Activated CD4-positive, CD25-positive, alpha-beta regulatory T cell treated with anti-CD3 and anti-CD28 coated beads, Interleukin-2, amount 50 U/mL, for 72 hours (primary cell): ENCODE measurements at regions not wholly inside any gene's neighbourhood (a gene's known extent, or its start where the extent isn't known, plus 50 kb on each side); places are given as distances from the start of the nearest gene placed in this dataset.

Source experiments
- DNase-seq: peaks from one replicate; pipeline ENCODE4 v3.0.0; 2021

DNA sequence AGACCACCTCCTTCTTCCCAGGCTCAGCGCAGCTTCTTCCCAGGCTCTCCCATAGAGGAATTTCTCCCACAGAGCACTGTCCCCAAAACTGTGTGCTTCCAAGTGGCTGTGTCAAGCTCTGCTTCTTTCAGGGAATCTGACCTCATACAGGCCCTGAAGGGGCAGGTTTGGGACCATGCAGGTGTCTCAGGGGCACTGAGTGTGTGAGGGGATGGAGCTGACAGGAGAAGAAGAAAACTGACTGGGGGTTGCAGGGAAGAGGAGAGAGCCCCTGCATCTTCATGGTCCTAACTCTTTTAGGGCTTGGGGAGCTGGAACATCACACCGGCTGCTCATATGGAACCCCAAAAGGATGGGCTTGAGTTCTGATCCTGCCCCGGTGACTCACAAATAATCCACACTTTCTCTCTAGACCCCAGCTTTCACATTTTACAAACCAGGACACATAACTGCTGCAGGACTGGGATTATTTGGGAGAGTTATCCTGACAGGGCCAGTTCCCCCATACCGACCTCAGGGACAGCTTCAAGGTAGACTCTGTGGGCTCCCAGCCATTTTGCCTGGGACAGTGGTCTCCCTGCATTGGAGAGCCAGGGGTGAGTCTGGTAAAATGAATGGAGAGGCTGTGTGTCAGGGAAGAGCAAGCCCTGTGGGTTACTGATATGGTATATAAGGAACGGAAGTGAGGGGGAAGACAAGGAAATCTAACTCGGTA, 316.1 kb downstream of the TLE3 start:
- no peak for DNase-seq

DNA sequence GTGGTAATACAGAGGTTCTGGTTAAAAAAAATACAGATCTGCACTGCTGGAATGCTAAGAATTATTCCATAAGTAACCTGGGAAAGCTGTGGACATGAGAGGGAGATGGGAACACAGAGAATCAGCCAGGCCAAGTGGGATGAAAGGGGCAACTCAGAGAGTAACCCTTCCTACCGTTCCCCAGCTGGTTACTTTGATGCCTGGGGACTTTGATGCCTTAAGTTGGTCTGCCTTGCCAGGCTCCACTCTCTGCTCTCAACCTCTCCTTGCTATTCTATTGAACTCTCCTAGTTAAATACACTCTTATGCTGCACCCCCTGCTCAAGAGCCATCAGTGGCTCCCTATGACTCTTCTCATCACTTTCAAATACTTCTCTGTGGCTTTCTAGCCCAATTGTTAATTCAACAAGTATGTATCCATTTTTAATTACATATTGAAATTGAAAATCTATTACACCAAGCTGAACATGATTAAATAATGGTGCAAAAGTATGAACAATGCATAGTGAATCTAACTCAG, 315.5 kb downstream of the TLE3 start:
- no peak for DNase-seq

DNA sequence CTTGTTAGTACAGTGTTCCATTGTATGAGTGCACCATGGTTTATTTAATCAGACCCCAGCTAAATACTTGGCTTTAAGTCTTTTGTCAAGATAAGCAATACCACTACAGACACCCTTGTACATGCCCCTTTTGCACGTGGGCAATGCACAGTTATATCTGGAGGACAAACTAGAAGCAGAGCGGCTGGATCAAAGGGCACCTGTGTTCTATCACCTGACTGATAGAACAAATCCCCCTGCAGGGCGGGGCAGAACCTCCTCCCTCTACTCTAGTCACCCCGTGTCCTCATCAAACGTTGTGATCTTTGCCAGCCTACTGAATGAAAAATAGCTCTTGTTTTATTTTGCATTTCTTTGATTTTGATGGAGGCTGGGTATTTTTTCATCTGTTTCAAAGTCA, 314.9 kb downstream of the TLE3 start:
- no peak for DNase-seq

DNA sequence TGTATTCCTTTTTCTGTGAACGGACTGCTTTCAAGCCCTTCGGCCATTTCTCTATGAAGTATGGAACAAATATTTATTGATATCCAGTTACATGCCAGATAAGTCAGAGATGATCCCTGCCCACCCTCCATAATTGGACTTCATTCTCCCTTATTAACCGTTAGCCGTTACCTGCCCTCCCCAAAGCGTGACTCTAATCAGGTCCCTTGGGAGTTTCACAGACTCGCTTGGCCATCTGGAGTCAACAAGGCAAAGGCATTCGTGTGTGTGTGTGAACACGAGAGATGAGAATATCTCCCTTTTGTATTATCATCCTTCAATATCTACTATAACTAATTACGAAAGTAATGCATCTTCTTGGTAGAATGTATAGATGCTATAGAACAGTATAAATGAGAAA, 314.5 kb downstream of the TLE3 start:
- DNase-seq, result no peak

DNA sequence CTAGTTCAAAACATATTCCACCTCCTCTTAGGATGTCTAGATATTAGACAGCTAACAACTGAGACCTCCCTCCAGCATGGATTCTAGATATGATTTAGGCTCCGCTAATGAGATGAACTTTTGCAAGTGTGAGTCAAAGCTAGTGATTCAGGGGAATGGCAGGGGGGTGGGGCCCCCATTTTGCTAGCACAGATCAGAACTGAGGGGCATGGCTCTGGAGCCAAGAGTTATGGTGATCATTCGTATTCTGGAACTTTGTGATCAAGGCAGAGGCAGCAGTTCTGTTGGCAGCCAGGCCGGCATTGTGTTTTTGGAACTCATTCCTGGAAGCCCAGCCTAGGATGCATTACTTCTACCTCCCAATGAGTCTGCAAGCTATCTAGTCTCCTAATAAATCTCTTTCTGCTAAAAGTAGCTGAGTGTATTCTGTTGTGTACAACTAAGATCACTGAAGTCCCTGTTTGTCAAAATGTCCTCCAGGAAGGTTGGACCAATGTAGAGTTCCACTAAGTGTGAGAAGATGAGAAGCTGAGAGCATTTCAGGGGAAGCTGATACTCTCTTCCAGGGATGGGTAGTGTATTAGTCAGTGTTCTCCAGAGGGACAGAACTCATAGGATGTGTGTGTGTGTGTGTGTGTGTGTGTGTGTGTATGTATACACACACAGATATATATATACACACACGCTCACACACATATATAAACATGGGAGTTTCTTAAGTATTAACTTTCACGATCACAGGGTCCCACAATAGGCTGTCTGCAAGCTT, 312.7 kb downstream of the TLE3 start:
- DNase-seq, result no peak

DNA sequence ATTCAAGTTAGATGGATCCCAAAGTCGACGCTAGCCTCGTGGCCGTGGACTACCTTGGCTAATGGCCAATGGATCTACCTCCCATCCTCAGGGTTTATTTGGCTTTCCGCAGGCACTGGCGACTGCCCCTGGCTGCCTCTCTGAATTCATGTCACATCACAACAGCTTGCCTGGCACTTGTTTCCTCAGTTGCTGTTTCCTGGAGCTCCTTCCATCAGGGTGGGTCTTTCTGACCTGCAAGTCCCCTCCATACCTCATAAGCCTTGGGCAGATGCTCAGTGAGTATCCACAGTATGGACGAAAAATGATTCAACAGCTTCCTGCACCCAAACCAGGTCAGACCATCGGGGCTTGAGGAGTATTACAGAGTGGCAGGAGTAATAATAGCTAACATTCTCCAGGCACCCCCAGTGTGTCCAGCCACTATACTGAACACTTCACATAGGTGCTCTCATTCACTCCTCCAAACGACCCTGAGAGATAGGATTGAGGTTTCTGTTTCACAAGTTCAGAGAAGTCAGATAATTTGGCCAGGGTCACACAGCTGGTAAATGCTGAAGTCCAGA, 311.5 kb downstream of the TLE3 start:
- DNase-seq, result no peak

DNA sequence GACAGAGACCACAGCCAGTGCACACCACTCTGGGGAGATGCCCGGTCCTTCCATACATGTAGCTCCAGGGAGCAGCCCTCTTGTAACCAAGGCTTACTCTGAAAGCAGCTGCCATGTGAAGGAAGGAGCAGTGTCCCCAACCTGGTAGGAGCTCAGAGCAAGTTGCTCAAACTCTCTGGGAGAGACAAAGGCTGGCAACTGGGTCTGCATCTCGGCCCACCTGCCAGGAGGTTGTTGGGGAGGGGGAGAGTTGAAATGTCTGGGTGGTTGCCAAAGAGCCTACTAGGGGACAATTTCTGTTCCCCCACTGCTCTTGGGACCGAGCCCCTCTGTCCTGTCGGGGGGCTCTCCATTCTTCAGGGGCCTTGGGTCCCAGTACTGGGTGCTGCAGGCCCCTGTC, 309.9 kb downstream of the TLE3 start:
- DNase-seq, result no peak

DNA sequence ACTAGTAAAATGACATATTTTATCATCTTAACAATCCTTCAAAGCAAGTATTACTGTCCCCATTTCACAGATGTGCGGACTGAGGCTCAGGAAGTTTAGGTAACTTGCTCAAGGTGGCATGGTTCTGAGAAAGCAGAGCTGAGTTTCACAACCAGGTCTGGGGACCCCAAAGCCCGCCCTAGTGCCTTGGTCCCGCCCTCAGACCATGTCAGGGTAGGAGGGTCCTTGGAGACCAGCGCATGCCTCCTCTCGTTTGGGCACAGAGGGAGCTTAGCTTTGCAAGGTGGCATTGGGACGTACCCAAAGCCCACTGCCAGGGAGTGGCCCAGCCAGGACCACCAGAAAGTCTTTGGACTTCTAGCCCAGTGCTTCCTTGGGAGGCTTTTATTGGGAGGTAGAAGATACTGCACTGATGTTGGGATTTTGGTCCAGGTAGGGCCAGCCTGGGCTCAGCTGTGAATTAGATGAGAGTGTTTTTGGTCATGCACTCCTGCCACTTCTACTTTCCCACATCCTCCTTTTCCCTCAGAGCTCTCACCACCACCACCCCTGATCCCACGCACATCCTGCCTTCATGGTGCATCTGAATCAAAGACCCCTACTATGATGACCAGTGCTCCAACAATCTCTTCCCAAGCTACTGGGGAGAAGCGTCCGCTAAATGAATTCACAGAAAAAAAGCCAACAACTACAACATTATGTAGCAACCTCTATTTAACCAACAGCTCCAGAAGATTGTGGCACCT, 307.9 kb downstream of the TLE3 start:
- no peak for DNase-seq

DNA sequence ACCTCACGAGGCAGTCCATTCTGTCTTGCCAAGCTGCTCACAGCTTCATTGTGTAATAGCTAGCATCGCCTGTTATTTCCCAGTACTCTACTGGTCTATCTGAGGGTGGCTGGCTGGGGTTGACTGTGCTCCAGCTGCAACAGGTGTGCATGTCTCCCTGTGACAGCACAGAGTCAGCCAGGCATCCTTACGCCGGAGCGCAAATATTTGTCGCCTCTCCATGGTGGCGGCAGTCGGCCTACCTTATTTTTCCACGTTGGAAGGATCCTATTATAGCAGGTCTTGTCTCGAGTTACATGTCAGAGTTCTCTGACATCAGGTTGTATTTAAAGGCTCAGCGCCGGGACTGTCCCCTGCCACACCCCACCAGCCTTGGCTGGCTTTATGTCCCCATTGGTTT, 307.1 kb downstream of the TLE3 start:
- no peak for DNase-seq

DNA sequence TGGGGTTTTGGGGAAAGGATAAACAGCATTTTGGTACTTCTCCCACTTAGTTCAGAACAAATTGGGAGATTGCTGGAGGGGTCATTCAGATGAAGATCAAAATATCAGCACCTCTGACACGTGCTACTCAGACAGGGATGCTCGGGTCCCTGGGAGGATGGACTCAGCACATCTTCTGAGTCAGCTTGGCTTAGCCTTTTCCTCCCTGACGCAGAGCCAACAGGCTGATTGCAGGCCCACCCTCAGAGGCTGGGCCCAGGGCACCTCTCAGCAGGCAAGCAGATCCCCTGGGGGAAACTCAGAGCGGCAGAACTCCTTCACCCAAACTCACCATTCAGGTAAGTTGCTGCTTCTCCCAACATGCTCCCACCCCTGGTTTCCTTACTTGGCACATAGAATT, 304.9 kb downstream of the TLE3 start:
- no peak for DNase-seq

DNA sequence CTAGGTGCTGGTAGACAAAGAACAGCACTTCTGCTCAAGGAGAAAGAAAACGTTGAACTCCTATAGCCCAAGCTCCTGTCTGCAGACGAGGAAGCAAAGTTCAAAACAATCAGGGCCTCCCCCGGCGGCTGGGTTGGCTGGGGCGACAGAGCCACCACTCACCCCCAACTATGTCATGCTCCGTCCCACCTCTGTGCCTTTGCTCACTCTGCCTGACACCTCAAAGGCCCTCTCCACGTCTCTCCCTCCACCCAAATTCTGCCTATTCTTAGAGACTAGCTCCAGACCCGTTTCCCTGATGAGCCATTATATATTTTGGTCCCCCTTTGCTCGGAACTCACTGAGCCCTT, 304.3 kb downstream of the TLE3 start:
- DNase-seq, result no peak

DNA sequence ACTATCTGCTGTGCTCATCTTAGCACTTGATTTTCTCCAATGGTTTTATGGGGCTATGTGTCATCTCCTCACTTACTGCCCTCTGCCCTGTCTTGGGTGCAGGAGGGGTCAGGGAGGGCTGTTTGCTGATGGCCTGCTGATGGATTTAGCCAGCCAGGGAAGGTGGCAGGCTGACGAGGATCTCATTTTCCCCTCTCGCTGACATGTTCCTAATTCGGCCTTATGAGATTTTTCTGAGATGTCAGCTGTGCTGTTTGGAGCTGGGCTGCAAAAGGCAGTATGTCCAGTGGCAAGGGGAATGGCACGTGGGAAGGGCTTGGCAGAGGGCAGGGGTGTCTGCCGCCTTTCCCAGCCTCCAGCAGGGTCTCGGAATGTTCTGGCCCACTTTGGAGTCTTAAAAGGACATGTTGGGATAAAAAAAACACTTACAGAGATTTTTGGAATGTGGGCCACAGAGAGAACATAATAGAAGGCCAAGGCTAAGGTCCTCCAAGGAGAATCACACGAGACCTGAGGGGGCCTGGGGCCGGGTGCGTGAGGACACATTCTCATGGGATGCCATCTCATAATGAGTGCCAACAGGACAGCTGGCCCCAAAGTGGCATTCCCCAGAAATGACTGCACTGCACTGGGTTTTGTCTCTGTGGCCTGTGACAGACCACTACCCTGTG, 303.8 kb downstream of the TLE3 start:
- DNase-seq, result no peak

DNA sequence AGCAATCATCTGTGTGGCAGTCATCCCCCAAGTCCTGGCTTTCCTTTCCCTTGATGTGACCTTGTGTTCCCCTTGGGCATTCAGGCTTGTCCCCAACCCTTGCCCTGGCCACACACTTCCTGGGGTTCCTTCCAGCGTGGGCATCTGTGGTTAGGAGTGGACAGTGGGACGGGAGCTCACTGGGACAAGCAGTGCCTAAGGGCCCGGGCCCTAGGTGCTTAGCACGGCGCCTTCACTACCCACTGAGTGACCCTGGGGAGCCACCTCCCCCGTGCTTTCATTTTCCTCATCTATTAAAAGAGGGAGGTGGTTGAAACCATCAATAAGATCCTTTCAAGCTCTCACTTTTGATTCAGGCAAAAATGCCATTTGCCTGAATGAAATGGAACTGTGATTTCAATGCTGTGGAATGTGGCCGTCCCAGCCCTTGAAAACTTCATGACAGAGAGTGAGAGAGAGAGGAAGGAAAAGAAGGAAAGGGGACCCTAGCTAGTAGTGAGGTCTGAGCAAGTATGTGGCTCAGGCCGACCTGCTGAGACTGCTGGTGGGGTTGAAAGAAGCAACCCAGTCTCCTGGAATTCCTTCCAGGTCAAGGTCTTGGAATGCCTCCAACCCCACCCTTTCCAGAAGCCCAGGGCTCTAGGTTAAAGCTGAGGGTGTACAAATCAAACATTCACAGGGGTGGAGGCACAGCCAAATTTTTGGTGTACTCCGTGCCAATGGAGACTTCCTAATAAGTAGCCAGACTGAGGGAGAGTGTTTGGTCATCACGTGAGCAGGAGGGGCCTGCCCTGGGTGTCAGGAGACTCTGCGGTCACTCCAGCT, 302.9 kb downstream of the TLE3 start:
- no peak for DNase-seq

DNA sequence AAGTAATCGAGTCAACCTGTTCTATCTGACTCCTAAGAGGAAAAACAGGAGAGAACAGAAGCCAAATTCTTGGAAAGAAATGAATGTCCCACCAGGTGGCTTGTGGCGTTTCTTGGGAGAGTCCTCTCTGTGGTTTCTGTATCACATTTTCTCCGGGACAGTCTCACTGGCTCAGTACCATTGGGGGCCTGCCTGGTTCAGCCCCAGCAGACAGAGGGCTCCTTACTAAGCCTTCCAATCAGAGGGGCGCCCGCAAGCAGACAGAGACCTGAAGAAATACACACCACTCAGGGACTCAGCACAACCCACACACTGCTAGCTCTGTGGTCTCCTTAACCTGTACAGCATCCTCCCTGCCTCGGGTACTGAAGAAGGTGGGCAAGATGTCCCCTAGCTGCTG, 302.1 kb downstream of the TLE3 start:
- no peak for DNase-seq

DNA sequence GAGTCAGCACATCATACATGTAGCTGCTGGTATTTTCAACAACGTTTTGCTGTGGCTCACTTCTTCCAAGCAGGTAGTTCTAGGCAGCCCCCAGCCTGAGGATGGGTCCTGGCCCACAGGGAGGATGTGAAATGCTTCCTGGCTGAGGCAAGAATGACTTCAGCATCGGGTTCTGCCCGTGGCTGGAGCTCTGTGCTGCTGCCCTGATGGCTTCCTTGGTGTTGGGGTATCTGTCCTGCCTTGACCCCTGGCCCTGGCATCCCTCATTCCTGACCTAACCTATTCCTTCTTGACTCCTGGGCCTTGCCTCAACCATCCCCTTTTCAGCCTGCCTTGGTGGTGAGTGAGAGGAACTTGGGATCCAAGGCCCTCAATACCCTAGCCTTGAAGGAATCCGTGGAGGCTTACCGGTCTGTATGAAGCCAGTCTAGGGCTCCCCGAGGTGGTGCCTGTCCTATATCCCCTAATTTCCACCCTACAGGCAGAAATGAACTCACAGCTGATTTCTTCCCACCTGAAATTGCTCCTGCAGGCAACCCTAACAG, 300.6 kb downstream of the TLE3 start:
- no peak for DNase-seq

DNA sequence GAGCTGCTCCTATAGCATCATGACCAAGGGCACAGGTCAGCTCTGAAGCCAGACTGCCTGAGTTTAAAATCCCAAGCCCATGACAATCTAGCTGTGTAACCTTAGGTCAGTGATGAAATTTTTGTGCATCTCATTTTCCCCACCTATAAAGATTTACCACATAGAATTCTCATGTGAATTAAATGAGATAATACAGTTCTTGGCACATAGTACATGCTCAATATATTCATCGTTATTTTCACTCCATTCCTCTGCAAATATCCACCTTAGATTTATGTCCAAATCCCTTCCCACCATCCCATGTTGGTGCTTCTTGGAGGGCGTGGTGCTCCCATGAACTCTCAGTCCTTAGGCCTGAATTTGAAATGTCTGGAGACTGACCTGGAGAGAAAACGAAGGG, 300.1 kb downstream of the TLE3 start:
- DNase-seq, result no peak

DNA sequence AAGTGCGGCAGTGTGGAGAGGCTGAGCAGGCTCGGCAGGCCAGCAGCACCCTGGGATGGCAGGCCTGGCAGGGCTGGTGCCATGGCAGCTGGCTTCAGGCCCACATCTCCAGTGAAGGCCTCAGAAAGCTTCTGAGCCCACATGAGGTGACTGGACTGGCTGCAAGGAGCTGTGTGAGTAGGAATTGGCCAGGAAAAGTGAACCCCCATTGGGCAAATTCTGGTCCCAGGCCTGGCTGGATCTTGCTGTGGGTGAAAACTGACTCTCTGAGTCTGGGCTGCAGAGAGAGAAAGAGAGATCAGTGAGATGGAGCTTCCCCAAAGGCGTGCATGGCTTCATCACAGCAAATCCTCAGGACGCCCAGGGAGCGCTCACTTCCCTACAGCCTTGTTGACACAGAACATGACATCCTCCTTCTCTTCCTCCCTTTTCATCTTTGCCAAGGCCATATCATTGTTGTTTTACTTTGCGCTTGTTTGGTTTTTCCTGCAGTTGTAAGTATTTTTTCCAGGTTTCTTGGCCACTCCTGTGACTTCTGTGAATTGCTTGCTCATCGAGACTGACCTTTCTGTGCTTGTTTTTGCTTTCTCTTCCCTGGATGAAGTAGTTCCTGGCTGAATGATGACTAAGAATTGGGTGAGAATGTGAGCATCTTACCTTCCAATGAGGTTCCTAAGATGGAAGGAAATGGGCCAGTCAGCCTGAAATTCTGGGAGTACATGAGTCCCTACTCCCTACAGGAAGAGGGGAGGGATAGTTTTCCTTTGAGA, 299.1 kb downstream of the TLE3 start:
- no peak for DNase-seq

DNA sequence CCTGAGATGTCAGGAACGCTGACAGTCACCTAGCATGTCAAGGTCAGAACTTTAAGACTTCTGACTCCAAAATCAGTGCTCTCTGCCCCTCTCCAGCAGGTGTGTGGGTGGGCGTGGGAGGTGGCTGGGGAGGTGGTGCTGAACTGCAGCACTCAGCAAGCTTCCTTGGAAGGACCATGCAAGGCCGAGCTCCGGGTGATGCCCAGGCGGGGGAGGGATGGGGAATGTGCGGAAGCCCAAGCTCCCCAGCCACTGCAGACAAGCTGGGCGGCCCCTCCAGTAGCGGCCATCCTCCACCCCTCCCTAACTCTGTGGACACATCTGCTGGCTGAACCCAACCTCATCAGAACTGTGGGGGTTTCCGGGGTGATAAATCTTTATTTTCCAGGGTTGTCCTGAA, 296.6 kb downstream of the TLE3 start:
- no peak for DNase-seq

DNA sequence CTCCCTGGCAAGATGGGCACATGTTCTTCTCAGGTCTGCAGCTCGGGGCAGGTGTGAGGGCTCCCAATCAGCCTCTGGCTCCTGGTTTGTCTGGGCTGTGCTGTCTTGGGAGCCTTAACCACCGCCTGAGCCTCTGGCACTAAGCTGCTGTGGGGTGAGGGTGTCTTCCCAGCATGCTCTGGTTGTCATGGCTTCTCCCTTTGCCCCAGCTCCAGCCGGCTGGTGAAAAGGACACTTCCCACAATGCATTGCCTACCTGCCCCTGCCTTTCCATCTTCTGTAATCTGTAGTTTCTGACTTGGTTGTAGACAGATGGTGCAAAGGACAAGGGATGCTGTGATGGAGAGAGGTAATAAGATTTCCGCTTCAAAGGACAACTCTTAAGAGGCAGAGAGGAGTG, 295.3 kb downstream of the TLE3 start:
- DNase-seq, result no peak

DNA sequence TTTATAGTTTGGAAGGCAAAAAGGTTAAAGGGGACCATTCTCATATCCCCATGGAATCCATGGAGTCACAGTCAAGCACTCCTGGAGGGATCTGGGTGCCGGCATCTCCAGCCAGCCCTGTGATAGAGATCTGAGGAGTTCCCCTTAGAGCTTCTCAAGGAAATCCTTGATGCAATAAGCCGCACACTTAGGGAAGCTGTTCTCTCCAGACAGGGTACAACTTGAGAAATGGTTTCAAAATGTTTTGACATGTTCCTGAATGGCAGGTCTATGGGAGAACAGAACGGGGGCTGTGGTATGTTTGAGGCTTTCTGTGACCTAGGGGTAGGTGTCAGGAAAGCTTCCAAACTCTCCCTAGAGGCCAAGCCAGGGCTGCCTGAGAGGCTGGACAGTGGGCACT, 292.9 kb downstream of the TLE3 start:
- DNase-seq, result no peak
